ENCODE measurements at regions not wholly inside any gene's neighbourhood (a gene's known extent, or its start where the extent isn't known, plus 50 kb on each side); places are given as distances from the start of the nearest gene placed in this dataset.

DNA sequence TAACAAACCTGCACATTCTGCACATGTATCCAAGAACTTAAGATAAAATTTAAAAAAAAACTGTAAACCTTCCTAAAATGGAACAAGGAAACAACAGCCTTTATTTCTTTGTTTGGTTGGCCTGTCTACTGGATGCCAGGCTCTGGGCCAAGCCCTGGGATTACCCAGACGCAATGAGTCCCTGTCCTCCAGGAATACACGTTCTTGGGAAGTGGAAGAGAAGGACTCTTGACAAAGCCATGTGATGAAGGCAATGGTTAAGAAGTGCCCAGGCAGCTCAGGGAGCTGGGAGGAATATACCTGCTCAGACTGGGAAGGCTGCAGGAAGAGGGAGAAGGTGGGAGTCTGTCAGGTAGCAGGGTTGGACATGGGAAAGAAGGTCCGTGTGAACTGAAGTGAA is 115.4 kb downstream of the AXIN2 start:
- TF ChIP-seq POLR2AphosphoS5 (IDR thresholded peaks at IDR 0.05; ENCODE audit: insufficient read depth in 1 of 2, low read depth in 1 of 2) (no peak), POLR2A (IDR thresholded peaks at IDR 0.05) (no peak), CTCF (IDR thresholded peaks at IDR 0.05) (no peak)
- Histone ChIP-seq H3K4me3 (no peak overlapping the region), H3K4me1 (no peaks in the 10 kb centered on the region), H3K9me3 (no peaks in the 10 kb centered on the region), H3K27me3 (no peaks in the 10 kb centered on the region), H3K27ac (no peak overlapping the region), H3K36me3 (no peaks in the 10 kb centered on the region)
- DNase-seq (ENCODE audit: extremely low spot score in 2 of 2): no peak
- intact Hi-C loops (cut with DNase I): no loop called here

DNA sequence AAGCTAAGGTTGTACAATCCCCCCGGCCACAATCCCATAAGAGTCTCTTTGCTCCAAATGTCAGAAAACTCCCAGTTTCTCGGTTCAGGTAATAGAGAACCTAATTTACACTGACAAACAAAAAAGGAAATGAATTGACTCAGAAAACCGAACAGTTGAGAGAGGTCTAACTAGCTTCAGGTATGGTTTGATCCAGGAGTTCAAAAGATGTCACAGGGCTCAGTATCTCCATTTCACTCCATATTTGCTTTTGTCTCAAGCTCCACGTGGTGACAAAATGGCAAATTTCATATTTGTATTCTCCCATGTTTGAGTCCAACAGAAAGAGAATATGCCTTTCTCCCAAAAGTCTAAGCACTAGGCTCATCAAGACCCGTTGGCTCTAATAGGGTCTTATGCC is 117.4 kb downstream of the AXIN2 start:
- intact Hi-C loops (cut with DNase I): no loop called here
- no peak overlapping the region for H3K4me3 ChIP-seq
- H3K4me1 ChIP-seq: no peaks in the 10 kb centered on the region
- DNase-seq (ENCODE audit: extremely low spot score in 2 of 2): no peak
- no peak overlapping the region for H3K27ac ChIP-seq
- no peak for TF ChIP-seq POLR2A (IDR thresholded peaks at IDR 0.05)
- no peak for TF ChIP-seq POLR2AphosphoS5 (IDR thresholded peaks at IDR 0.05; ENCODE audit: insufficient read depth in 1 of 2, low read depth in 1 of 2)
- no peak for TF ChIP-seq CTCF (IDR thresholded peaks at IDR 0.05)
- H3K36me3 ChIP-seq: no peaks in the 10 kb centered on the region
- no peaks in the 10 kb centered on the region for H3K9me3 ChIP-seq
- no peaks in the 10 kb centered on the region for H3K27me3 ChIP-seq

- Histone ChIP-seq H3K36me3 (no peaks in the 10 kb centered on the region), H3K27me3 (no peaks in the 10 kb centered on the region), H3K9me3 (no peaks in the 10 kb centered on the region), H3K4me3 (no peak overlapping the region), H3K4me1 (no peaks in the 10 kb centered on the region), H3K27ac (no peak overlapping the region)
- intact Hi-C loops (cut with DNase I): no loop called here
- no peak for DNase-seq (ENCODE audit: extremely low spot score in 2 of 2)
- TF ChIP-seq POLR2A (IDR thresholded peaks at IDR 0.05) (no peak), CTCF (IDR thresholded peaks at IDR 0.05) (no peak), POLR2AphosphoS5 (IDR thresholded peaks at IDR 0.05; ENCODE audit: insufficient read depth in 1 of 2, low read depth in 1 of 2) (no peak)
These were observed 118.8 kb downstream of the AXIN2 start for GRCh38 chr17:65442691-65443090.

GRCh38 chr17:65442250-65442649 is 119.2 kb downstream of the AXIN2 start:
- H3K4me3 ChIP-seq: no peak overlapping the region
- H3K9me3 ChIP-seq: no peaks in the 10 kb centered on the region
- H3K4me1 ChIP-seq: no peaks in the 10 kb centered on the region
- no peaks in the 10 kb centered on the region for H3K36me3 ChIP-seq
- no peaks in the 10 kb centered on the region for H3K27me3 ChIP-seq
- no peak for DNase-seq (ENCODE audit: extremely low spot score in 2 of 2)
- no peak overlapping the region for H3K27ac ChIP-seq
- TF ChIP-seq POLR2AphosphoS5 (IDR thresholded peaks at IDR 0.05; ENCODE audit: insufficient read depth in 1 of 2, low read depth in 1 of 2) (no peak), CTCF (IDR thresholded peaks at IDR 0.05) (no peak), POLR2A (IDR thresholded peaks at IDR 0.05) (no peak)
- intact Hi-C loops (cut with DNase I): no loop called here

- H3K9me3 ChIP-seq: no peaks in the 10 kb centered on the region
- no peak overlapping the region for H3K27ac ChIP-seq
- no peaks in the 10 kb centered on the region for H3K4me1 ChIP-seq
- H3K27me3 ChIP-seq: no peaks in the 10 kb centered on the region
- TF ChIP-seq POLR2A (IDR thresholded peaks at IDR 0.05): no peak
- no peak for TF ChIP-seq CTCF (IDR thresholded peaks at IDR 0.05)
- TF ChIP-seq POLR2AphosphoS5 (IDR thresholded peaks at IDR 0.05; ENCODE audit: insufficient read depth in 1 of 2, low read depth in 1 of 2): no peak
- no peaks in the 10 kb centered on the region for H3K36me3 ChIP-seq
- no peak overlapping the region for H3K4me3 ChIP-seq
- intact Hi-C loops (cut with DNase I): no loop called here
- no peak for DNase-seq (ENCODE audit: extremely low spot score in 2 of 2)
These were observed 120.3 kb downstream of the AXIN2 start for GRCh38 chr17:65441053-65441605.

All from vagina (tissue), 2 donors.